ENCODE measurements at regions not wholly inside any gene's neighbourhood (a gene's known extent, or its start where the extent isn't known, plus 50 kb on each side); places are given as distances from the start of the nearest gene placed in this dataset.
"Not testable (repeated sequence)": the region's sequence is repeated elsewhere in the genome, so short reads cannot be mapped to it uniquely, and the experiment has no call there.

DNA sequence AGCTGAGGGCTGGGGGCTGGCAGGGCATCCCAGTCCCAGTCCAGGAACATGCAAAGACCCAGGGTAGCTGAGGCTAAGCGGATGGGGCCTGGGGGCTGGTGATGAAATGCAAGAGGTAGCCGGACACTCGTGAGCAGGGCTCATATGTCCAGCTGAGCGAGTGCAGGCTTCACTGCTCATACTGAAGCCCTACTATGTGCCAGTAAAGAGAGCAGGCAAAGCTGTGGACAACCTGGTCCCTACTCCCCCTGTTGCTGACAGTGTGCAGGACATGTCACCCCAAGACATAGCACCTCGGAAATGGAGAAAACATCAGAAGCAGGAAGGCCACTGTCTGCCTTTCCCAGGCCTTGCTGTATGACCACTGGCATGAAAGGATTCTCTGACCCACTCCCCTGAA, 122.4 kb upstream of the STX18 start:
- no peak for DNase-seq

DNA sequence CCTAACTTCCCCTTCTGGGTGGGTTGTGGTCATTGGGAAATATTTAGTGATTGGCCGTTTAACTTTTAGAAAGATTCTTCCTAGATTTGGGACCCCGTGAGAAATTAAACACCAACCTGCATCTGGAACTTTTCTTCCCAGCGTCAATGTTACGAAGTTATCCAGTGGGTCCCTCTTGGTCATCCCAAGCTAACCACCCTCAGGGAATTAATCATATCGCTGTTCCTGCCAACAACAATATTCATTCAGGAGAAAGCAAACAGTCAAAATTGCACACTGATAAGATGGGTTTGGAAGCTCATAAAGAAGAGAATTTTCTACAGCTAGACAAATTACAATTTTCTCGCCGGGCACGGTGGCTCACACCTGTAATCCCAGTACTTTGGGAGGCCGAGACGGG, 121.2 kb upstream of the STX18 start:
- DNase-seq: no peak

DNA sequence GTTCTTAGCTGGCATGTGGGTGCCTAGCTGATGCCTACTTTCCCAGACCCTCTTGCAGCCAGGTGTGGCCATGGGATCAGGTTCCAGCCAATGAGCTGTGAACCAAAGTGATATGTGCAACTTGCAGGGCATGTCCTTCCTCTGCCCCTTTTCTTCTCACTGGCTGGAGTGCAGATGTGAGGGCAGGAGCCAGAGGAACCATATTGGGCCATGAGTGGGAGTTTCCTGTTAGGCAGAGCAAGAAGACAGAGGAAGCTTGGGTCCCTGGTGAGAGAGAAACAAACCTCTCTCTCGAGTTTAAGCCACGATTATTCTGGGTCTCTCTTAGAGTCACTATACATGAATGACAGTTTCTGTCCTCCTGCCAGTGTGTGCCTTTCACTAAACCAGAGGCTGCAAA, 120.4 kb upstream of the STX18 start:
- no peak for DNase-seq

DNA sequence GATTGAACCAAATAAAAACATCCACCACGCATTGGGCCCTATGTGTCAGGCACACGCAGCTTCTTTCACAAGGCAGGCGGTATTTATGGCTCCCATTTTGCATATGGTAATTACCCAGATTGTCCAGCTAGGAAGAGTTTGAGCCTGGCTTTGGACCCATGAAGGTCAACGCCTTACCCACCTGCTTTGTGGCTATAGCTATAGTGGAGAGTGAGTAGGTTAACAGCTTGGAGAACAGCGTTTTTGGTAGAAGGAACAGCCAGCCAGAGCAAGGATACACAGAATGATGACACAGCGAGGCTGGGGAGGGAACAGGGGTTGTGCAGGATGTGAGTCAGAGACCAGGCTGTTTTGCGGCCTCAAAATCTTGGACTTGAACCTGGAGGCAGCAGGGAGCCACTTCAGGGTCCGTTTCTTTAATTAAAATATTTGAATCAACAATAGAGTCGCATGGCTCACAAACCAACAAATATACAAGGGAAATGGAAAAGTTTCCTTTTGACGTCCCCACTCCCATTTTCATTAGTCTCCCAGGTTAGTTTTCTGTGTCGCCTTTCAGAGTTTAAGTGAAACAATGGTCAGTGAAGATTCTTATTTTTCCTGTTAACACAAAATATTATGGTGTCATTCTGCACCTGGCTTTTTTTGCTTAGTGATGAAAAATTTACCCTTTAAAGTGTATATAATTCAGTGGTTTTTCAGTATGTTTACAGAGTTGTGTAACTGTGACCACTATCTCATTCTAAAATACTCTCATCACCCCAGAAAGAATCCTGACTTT, 118.2 kb upstream of the STX18 start:
- DNase-seq: peak in 1 of 2 experiments; percentile 18

DNA sequence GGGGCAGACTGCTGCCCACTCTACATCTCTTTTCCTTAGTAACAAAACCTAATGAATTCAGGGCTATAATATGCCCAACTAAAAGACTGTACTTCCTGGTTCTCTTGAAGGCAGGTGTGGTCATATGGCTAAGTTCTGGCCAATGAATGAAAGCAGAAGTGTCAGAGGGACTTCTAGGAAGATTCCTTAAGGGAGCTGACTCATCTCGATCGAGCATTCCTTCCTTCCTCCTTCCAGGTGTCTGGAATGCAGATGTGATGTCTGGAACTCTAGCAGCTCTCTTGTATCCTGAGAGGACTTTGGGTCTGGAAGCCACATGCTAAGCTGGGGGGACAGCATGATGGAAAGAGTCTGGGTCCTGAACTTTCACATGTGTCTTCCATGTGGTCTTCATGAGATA, 116.2 kb upstream of the STX18 start:
- DNase-seq: no peak

DNA sequence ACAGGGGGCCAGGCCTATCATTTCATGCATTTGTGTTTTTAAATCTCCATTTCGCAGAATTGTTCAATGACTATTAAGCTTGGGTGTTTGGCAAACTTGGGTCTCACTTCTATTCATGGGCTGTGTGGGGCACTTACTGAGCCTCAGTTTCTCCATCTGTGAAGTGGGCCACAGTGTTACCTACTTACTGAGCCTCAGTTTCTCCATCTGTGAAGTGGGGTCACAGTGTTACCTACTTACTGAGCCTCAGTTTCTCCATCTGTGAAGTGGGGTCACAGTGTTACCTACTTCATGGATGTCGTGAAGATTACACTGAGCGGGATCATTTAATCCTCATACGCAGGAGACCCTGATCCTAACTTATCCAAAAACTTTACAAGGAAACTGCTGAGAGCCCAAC, 115.1 kb upstream of the STX18 start:
- DNase-seq: no peak

DNA sequence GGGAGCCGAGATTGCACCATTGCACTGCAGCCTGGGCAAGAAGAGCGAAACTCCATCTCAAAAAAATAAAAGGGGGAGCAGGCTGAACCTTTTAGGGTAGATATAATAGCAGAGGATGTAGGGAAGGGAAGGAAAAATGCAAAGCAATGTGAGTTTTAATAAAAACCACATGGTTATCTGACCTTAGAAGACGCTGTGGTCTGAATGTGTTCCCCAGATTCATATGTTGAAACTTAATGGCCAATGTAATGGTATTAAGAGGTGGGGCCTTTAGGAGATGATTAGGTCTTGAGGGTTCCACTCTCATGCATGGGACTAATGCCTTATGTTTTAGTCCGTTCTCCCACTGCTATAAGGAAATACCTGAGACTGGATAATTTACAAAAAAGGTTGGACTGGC, 114.1 kb upstream of the STX18 start:
- no peak for DNase-seq

DNA sequence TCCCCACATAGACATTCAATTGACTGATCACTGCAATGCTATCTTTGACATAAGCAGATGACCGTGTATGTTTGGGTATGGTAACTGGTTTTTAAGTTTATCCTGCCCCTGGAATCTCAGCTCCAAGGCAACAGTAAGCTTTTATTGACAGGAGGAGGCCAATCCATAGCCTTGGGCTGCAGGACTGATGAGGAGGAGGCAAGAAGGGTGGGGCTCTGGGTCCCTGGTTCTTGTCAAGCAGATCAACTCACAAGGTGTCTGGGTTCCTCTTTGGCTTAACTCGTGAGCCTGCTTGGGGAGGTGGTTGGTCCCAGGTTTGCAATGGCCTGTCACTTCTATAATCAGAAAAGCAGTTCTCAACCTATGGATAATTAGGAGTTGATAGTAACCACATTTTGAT, 113.2 kb upstream of the STX18 start:
- no peak for DNase-seq

DNA sequence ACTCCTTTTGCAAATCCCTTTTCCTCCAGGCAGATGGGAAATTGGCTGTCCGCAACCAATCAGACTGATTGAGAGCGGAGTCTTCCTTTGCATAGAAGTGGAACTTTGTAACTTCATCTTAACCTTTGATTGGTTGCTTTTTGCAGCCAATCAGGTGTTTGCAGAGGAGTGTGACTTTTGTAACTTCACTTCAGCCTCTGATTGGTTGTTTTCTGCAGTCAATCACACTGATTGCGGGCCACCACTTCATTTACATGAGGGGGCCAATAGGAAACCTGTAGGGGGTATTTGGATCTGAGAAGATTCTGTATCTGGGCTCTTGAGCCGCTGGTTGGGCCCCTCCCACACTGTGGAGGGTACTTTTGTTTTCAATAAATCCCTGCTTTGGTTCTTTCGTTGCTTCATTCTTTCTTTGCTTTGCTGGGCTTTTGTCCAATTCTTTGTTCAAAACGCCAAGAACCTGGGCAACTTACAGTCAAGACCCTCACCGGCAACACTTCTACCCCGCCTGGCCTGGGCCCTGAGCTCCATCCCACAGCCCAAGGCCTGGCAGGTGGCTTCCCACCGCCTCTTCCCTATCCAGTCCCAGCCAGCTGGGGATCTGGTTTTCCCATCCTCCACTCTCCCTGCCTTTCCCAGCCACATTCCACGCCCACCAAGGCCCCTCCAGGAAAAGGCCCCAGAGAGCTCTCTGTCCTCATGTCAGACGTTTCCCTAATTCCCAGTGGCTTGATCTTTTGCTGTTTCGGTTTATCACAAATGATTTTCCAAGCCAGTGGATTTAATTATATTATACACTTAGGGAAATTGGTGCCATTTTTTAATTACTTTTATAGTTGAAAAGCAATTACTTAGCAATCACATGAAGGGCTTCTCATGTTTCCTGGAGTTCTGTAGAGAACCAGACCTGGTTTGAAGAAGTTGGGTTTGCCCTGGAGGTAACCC, 110.2 kb upstream of the STX18 start:
- DNase-seq: no peak

DNA sequence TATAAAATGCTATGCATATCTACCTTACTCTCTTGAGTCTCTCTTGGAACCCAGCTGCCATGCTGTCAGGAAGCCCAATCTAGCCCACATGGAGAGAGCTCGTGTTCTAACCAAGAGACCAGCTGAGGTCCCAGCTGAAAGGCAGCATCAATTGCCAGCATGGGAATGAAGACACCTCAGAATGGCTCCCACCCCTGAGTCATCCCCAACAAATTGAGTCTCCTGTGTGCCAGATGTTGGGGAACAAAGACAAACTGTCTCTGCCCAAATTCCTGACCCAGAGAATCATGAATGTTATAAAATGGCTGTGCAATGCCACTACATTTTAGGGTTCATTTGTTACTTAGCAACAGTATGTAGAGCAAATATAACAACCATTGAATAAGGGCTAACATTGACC, 105.2 kb upstream of the STX18 start:
- DNase-seq: no peak

DNA sequence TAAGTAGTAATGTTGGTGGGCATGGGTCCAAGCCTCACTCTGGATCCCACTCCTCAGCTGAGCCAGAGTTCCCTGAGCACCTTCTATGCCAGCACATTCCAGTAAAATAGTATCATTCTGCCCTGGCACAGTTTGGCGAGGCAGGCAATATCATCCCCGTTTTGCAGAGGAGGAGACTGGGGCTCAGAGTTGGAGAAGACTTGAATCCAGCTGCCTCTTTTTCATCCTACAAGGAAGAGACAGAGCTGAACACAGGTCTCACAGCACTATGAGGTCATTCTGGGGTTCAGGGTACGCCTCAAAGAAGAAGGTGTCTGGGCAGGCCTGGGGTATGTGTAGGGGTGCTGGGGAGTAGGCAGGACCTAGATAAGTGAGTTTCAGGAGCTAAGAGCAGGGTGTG, 103.9 kb upstream of the STX18 start:
- DNase-seq: no peak

DNA sequence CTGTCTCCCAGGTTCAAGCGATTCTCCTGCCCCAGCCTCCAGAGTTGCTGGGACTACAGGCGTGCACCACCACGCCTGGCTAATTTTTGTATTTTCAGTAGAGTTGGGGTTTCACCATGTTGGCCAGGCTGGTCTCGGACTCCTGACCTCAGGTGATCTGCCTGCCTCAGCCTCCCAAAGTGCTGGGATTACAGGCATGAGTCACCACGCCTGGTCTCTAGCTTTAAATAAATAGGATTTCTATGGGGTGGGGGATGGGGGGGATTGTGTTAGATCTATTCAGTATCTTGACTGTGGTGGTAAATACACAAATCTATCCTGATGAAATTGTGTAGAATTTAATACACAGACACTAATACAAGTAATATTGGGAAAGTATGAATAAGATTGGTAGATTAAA, 102.4 kb upstream of the STX18 start:
- DNase-seq: not testable (repeated sequence)

DNA sequence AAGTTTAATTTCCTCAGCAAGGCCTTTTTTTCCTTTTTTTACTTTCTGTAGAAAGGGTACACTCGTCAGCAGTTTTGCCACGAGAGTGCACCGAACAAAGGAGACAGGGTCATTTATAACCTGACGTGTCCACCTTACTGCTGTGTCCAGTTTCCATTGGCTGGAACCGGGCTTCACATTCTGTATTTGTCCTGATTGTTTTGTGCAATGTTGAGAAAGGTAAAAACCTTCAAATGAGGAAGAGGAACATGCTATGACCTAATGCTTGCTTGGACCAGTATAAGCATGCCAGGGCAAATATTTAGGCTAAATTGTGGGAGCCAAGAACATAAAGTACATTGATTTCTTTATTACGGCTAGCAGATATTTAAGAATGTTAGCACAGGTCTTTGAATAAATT, 101.9 kb upstream of the STX18 start:
- DNase-seq: not testable (repeated sequence)

DNA sequence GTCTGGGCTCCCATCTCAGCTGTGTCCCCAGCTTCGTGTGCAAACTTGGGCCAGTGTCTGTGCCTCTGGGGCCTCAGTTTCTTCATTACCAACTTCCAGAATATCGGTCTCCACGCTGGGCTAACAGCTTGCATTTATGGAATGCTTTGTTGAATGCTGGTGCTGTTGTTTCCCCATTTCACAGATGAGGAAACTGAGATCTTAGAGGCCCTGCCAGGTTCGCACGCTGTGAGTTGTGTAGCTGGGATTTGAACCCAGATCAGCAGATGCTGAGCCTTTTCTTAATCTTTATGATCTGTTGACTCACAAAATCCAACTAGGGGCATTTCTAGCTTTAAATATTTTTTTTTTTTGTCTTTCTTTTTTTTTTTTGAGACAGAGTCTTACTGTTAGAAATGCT, 101.5 kb upstream of the STX18 start:
- no peak for DNase-seq

DNA sequence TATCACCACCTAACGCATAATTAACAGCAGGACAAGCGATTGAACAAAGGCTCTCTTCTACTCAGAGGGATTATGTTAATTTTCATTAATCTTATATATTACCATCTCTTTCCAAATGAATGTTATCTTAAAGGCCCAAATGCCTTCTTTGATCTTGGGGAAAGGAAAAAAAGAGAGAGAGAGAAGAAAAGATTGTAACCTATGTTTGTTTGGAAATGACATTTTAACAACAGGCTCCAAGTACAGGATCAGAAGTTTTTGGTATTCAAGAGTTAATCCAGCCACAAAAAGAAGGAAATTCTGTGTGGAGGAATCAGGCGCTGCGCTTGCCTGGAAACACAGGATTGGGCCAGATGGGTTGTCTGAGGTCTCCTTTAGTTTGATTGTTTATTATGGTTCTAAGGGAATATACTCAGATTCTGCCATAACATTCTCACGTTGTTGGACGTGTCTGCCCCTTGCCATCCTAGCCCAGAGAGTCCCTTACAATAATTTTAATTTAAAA, 100.7 kb upstream of the STX18 start:
- DNase-seq: no peak

DNA sequence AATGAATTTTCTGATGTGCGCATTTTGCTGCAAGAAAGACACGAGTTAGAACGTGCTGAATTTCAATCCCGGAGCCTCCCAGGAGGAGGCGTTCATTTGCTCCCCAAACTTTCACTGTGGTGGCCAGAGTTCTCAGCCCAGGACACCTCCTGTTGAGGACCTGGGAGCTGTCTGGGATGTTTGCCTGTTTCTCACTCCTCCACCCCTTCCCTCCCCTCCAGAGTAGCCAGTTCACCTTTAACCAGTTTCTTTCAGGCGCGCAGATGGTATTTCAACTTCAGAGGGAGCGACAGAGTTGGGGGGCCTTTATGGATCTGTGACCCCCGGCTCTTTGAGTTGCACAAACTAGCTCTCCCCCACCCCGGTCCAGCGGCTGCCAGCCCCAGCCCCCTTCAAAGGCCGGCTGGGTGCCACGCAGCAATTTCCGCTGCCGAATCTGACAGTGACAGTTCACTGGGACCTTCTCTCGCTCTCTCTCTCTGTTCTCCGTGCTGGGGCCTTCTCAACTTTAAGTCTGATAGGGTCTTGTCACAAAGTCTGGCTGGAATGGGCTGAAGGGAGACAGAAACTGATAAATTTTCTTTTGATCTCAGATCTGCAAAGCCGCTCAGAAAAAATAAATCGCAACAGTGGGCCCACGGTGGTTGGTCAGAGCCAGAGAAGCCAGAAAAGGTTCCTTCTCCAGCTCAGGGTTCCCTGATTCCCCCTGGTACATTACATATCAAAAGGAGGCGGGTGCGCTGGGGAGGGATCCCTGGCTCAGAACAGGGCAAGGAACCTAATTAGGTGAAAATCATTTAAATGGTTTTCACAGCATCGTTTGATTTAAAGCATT, 100.0 kb upstream of the STX18 start:
- no peak for DNase-seq

DNA sequence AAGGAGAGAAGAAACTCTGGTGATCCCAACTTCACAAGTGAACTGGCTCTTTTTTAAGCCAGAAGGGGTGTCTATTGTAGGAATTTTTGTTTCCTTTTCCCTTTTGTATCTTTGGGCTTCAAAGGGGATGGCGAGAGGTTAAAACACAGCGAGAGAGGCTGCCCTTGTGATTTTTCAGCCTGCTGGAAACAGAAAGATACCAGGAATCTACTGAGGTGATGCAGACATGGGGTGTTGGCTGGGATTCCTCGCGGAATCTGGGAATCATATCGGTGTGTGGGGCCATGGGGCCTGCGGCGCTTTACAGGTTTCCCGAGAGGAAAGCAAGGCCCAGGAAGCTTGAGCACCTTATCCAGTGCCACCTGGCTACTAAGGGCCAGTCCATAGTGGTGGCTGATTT, 99.4 kb upstream of the STX18 start:
- DNase-seq: no peak

DNA sequence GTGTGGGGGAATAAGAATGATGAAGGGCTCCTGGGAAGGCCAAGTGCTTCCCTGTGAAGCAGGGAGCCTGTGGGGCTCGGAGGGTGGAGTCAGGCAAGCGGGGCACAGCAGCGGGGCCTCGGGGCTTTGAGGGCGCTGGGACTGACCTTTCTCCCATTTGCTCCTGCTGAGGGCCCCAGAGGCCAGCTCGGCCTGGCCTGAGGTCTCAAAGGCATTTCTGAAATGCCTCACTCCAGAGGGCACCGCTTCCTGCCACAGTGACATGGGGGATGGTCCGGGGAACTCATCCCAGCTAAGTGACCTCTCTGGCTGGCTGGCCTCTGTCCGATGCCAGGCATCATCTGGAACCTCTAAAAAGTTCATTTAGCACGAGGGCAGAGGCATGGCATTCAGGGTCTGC, 98.8 kb upstream of the STX18 start:
- no peak for DNase-seq

DNA sequence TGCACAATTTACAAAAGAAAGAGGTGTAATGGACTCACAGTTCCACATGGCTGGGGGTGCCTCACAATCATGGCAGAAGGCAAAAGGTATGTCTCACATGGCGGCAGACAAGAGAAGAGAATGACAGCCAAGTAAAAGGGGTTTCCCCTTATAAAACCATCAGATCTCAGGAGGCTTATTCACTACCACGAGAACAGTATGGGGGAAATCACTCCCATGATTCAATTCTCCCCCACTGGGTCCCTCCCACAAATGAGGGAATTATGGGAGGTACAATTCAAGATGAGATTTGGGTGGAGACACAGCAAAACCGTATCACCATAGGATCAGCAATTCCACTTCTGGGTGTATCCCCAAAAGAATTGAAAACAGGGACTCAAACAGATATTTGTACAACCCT, 97.5 kb upstream of the STX18 start:
- no peak for DNase-seq

DNA sequence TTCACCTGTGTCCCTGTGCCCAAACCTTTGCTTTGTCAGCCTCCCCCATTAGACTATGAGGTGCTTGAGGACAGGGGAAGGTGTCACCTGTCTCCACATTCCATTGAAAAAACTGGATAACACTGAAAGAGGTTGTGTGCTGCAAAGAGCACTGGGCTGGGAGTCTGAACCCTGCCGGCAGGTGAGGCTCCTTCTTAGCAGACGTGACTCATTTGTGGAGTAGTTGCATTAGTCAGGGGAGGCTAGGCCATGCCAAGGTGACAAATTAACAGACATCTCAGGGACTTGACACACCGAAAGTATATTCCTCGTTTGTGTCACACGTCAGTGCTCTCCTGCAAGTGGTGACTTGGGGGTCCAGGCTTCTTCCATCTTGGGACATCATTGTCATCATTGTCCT, 95.9 kb upstream of the STX18 start:
- DNase-seq: no peak

DNA sequence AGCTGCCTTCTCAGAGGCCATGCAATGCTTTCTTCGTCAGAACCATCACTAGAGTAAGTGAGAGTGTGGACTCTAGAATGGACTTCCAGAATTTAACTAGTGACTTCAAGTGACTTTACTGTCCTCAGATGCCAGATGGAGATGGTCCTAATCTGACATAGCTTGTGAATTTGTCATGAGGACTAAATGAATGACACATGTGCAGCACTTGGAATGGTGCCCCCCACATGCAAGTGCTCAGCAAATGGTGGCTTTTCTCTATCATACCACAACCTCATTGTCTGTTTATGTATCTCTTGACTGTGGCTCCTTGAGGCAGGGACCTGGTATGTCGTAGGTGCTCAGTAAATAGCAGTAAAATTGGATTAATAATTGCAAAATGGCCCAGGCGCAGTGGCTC, 91.6 kb upstream of the STX18 start:
- no peak for DNase-seq

DNA sequence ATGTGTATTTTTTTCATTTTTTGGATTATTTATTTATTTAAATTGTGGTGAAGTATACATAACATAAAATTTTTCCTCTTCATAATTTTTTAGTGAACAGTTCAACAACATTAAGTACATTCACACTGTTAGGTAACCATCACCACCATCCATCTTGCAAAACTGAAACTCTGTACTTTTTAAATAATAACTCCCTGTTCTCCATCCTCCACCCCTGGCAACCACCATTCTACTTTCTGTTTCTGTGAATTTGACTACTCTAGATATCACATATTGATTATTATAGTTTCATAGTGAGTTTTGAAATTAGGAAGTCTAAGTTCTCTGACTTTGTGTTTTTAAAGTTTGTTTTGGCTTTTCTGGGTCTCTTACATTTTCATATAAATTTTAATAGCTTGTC, 89.3 kb upstream of the STX18 start:
- no peak for DNase-seq

DNA sequence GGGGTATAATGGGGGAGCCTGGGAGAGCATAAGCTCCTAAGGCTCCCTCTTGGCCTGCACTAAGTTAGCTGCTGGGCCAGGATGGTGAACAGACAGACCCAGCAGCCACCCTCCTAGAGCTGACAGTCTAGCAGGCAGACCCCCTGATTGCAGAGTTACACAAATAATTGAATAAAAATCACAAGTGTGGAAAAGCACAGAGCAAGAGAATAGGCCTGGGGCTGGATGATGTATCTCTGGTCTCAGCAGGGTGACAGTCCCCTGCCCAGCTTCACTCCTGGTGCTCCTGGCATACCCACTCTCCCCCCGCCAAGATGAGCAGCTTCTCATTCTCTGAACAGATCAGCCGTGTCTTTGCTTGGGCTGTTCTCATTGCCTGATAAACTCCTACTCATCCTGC, 86.1 kb upstream of the STX18 start:
- no peak for DNase-seq

All from NCI-H526 (cell line).